WTC11 (cell line): ENCODE measurements at regions not wholly inside any gene's neighbourhood (a gene's known extent, or its start where the extent isn't known, plus 50 kb on each side); places are given as distances from the start of the nearest gene placed in this dataset.

ENCODE experiments used
- ATAC-seq: fragments of 200-7000 bp; cut with Tn5 transposase; 2 replicates; pipeline ENCODE4 v1.10.0; 2021; ENCODE audit warnings: mild to moderate bottlenecking, moderate library complexity
- CTCF ChIA-PET: fragments of 300-600 bp; sonication (Branson Sonifier 250); formaldehyde crosslinking; loops from one replicate; lab custom pipeline; 2021; ENCODE audit warnings: antibody characterized with exemption; lab: Charles Lee
- POLR2A ChIA-PET: fragments of 350-600 bp; sonication (Branson Sonifier 250); formaldehyde crosslinking; loops from one replicate; lab custom pipeline; 2021; ENCODE audit warnings: antibody characterized with exemption; lab: Charles Lee
- DNase-seq: peaks from one replicate; pipeline ENCODE4 v3.0.0; 2021; ENCODE audit warnings: low spot score
- H3K27ac Mint-ChIP-seq: 2 replicates; pipeline ENCODE4 v1.8.0; 2021; ENCODE audit warnings: mixed read lengths
- H3K27me3 Mint-ChIP-seq: 2 replicates; pipeline ENCODE4 v1.8.0; 2021; ENCODE audit warnings: low read depth, mild to moderate bottlenecking, moderate library complexity, mixed read lengths
- H3K36me3 Mint-ChIP-seq: 2 replicates; pipeline ENCODE4 v1.8.0; 2021; ENCODE audit warnings: mixed read lengths
- H3K4me1 Mint-ChIP-seq: 2 replicates; pipeline ENCODE4 v1.8.0; 2022; ENCODE audit warnings: mixed read lengths
- H3K4me3 Mint-ChIP-seq: 2 replicates; pipeline ENCODE4 v1.8.0; 2021; ENCODE audit warnings: mild to moderate bottlenecking, moderate library complexity, mixed read lengths
- H3K9me3 Mint-ChIP-seq: 2 replicates; pipeline ENCODE4 v1.8.0; 2021; ENCODE audit warnings: mixed read lengths
- CREM ChIP-seq: sonication (generic); formaldehyde crosslinking; IDR thresholded peaks from 2 replicates; pipeline ENCODE4 v1.8.1; 2022; ENCODE audit warnings: mild to moderate bottlenecking, missing genetic modification reagents, moderate library complexity
- FOXJ3 ChIP-seq: sonication (generic); formaldehyde crosslinking; IDR thresholded peaks from 2 replicates; pipeline ENCODE4 v1.9.0; 2021; ENCODE audit warnings: missing genetic modification reagents, mild to moderate bottlenecking, borderline replicate concordance
- GABPB1 ChIP-seq: sonication (generic); formaldehyde crosslinking; IDR thresholded peaks from 2 replicates; pipeline ENCODE4 v1.8.1; 2023; ENCODE audit warnings: mild to moderate bottlenecking, missing genetic modification reagents
- GRHL2 ChIP-seq: fragments of 250-450 bp; sonication (Bioruptor Pico); IDR thresholded peaks from 2 replicates; pipeline ENCODE4 v1.8.0; 2022; ENCODE audit warnings: mild to moderate bottlenecking, moderate library complexity; ENCODE audit not compliant: insufficient replicate concordance, severe bottlenecking
- HMGA2 ChIP-seq: fragments of 250-450 bp; sonication (Bioruptor Pico); IDR thresholded peaks from 2 replicates; pipeline ENCODE4 v1.4.0; 2021; ENCODE audit warnings: mild to moderate bottlenecking, moderate library complexity
- MLX ChIP-seq: sonication (generic); formaldehyde crosslinking; IDR thresholded peaks from 2 replicates; pipeline ENCODE4 v1.8.1; 2023; ENCODE audit warnings: mild to moderate bottlenecking, missing genetic modification reagents, moderate library complexity
- MXD4 ChIP-seq: fragments of 250-450 bp; sonication (Bioruptor Pico); IDR thresholded peaks from 2 replicates; pipeline ENCODE4 v1.8.0; 2021; ENCODE audit warnings: mild to moderate bottlenecking, moderate library complexity, borderline replicate concordance
- NFYB ChIP-seq: sonication (generic); formaldehyde crosslinking; conservative IDR thresholded peaks from 2 replicates; pipeline ENCODE4 v1.8.0; 2022; ENCODE audit warnings: low read depth, missing genetic modification reagents
- PRRX2 ChIP-seq: fragments of 250-450 bp; sonication (Bioruptor Pico); IDR thresholded peaks from 2 replicates; pipeline ENCODE4 v1.8.0; 2021; ENCODE audit warnings: mild to moderate bottlenecking
- RORB ChIP-seq: fragments of 250-450 bp; sonication (Bioruptor Pico); IDR thresholded peaks from 2 replicates; pipeline ENCODE4 v1.9.0; 2021; ENCODE audit warnings: mild to moderate bottlenecking
- TCF7 ChIP-seq: sonication (generic); formaldehyde crosslinking; IDR thresholded peaks from 2 replicates; pipeline ENCODE4 v1.8.0; 2022; ENCODE audit warnings: mild to moderate bottlenecking, low read depth, missing genetic modification reagents, moderate library complexity
- TP53 ChIP-seq: sonication (generic); formaldehyde crosslinking; IDR thresholded peaks from 2 replicates; pipeline ENCODE4 v1.8.1; 2023; ENCODE audit warnings: mild to moderate bottlenecking, missing genetic modification reagents
- ZNF138 ChIP-seq: sonication (generic); formaldehyde crosslinking; conservative IDR thresholded peaks from 2 replicates; pipeline ENCODE4 v1.8.1; 2022; ENCODE audit warnings: mild to moderate bottlenecking, moderate library complexity, missing genetic modification reagents
- ZNF232 ChIP-seq: sonication (generic); formaldehyde crosslinking; IDR thresholded peaks from 2 replicates; pipeline ENCODE4 v1.8.0; 2022; ENCODE audit warnings: mild to moderate bottlenecking, missing genetic modification reagents
- TF ChIP-seq, protein P1 (sequence below): fragments of 250-450 bp; sonication (Bioruptor Pico); conservative IDR thresholded peaks from 2 replicates; pipeline ENCODE4 v1.9.0; 2021; ENCODE audit warnings: mild to moderate bottlenecking
- TF ChIP-seq, protein P2 (sequence below): sonication (generic); formaldehyde crosslinking; IDR thresholded peaks from 2 replicates; pipeline ENCODE4 v1.8.0; 2023; ENCODE audit warnings: missing genetic modification reagents, mild to moderate bottlenecking, borderline replicate concordance

GRCh38 chr13:80782441-80782840 is 441.5 kb upstream of the SPRY2 start (continued):
- TF ChIP-seq, protein P1, sequence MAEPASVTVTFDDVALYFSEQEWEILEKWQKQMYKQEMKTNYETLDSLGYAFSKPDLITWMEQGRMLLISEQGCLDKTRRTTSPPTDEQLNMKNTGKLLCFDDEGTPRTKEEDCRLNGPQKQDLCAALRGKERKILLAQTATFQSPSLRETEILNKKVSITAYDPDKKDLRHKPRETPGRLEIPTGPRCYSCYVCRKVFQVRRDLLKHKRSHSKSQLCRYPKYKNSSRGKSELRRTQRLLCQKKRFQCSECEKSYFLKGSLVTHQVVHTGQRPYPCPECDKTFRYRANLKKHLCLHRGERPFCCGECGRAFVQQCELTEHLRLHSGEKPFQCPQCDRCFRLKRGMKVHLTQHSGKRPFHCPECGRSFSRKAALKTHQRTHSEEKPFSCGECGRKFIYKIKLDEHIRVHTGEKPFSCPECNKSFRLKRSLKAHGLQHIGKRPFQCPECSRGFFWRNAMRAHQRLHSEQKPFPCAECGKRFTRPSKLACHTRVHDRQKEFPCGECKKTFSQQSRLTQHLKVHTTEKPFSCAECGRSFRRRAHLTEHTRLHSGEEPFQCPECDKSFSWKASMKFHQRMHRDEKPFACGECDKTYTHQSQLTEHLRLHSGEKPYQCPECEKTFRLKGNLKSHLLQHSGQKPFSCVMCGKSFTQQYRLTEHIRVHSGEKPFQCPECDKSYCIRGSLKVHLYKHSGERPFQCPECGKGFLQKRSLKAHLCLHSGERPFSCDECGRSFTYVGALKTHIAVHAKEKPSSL (CRISPR knock-in tag): no peak

DNA sequence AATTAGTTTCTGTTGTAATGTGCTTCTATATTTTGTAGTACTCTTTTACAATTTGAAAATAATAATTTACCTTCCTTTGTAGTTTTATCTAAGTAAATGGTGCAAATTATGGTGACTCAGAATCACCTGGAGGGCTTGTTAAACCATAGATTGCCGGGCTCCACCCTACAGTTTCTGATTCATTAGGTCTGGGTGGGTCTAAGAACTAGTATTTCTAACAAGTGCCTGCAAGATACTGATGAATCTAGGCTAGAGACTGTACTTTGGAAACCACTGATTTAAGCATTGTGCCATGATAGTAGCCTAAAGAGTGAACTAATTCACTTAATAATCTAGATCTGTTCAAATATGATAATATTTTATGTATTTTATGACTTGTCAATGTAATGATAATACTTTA is 437.4 kb upstream of the SPRY2 start:
- no peak for DNase-seq
- POLR2A ChIA-PET: no interaction called here
- ATAC-seq: no peak
- H3K27me3 Mint-ChIP-seq: no peaks in the 10 kb centered on the region
- no peaks in the 10 kb centered on the region for H3K36me3 Mint-ChIP-seq
- peaks cover 11% of the 10 kb centered on the region for H3K4me1 Mint-ChIP-seq
- TF ChIP-seq FOXJ3 (CRISPR knock-in tag): no peak
- TF ChIP-seq RORB: no peak
- no peak for TF ChIP-seq TCF7 (CRISPR knock-in tag)
- TF ChIP-seq NFYB (CRISPR knock-in tag): no peak
- no peak for TF ChIP-seq GABPB1 (CRISPR knock-in tag)
- no peak for TF ChIP-seq MXD4 (CRISPR knock-in tag)
- TF ChIP-seq PRRX2 (CRISPR knock-in tag): no peak
- H3K27ac Mint-ChIP-seq: no peak overlapping the region
- no peak overlapping the region for H3K4me3 Mint-ChIP-seq
- H3K9me3 Mint-ChIP-seq: no peaks in the 10 kb centered on the region
- CTCF ChIA-PET: no interaction called here

DNA sequence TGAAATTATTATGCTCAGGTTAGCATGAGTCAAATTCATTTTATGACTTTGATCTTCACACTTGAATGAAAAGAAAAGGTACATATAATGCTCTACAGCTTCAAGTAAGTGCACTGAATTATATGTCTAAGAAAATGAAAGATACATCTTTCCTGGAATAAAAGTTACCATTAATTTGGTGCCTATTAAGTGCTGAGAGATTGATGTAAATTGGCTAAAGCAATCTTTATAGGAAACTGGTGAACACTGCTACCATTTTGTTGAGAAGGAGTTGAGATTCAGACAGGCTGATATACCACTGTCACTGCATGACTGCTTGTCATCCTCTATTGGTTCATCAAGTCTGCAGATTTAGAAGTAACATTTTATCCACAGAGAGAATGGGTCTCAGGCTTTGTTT is 416.8 kb upstream of the SPRY2 start:
- H3K36me3 Mint-ChIP-seq: no peaks in the 10 kb centered on the region
- ChIA-PET POLR2A (no interaction called here), CTCF (no interaction called here)

More for the DNA sequence above, 416.8 kb upstream of the SPRY2 start:
- ATAC-seq: no peak
- Mint-ChIP-seq H3K27ac (no peak overlapping the region), H3K27me3 (no peaks in the 10 kb centered on the region), H3K4me1 (0 out of 2 replicates have a peak, but pooled peaks cover 4% of the 10 kb centered on the region), H3K9me3 (peaks cover 12% of the 10 kb centered on the region; the same call in 1 of the 2 replicates), H3K4me3 (no peak overlapping the region)
- TF ChIP-seq TP53 (no peak), GRHL2 (CRISPR knock-in tag) (no peak), CREM (CRISPR knock-in tag) (no peak), HMGA2 (CRISPR knock-in tag) (no peak), ZNF138 (no peak), MLX (CRISPR knock-in tag) (no peak), ZNF232 (CRISPR knock-in tag) (no peak)
- TF ChIP-seq, protein P2, sequence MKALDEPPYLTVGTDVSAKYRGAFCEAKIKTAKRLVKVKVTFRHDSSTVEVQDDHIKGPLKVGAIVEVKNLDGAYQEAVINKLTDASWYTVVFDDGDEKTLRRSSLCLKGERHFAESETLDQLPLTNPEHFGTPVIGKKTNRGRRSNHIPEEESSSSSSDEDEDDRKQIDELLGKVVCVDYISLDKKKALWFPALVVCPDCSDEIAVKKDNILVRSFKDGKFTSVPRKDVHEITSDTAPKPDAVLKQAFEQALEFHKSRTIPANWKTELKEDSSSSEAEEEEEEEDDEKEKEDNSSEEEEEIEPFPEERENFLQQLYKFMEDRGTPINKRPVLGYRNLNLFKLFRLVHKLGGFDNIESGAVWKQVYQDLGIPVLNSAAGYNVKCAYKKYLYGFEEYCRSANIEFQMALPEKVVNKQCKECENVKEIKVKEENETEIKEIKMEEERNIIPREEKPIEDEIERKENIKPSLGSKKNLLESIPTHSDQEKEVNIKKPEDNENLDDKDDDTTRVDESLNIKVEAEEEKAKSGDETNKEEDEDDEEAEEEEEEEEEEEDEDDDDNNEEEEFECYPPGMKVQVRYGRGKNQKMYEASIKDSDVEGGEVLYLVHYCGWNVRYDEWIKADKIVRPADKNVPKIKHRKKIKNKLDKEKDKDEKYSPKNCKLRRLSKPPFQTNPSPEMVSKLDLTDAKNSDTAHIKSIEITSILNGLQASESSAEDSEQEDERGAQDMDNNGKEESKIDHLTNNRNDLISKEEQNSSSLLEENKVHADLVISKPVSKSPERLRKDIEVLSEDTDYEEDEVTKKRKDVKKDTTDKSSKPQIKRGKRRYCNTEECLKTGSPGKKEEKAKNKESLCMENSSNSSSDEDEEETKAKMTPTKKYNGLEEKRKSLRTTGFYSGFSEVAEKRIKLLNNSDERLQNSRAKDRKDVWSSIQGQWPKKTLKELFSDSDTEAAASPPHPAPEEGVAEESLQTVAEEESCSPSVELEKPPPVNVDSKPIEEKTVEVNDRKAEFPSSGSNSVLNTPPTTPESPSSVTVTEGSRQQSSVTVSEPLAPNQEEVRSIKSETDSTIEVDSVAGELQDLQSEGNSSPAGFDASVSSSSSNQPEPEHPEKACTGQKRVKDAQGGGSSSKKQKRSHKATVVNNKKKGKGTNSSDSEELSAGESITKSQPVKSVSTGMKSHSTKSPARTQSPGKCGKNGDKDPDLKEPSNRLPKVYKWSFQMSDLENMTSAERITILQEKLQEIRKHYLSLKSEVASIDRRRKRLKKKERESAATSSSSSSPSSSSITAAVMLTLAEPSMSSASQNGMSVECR (CRISPR knock-in tag): no peak
- no peak for DNase-seq
